Transverse colon (tissue), 4 donors: ENCODE measurements at regions not wholly inside any gene's neighbourhood (a gene's known extent, or its start where the extent isn't known, plus 50 kb on each side); places are given as distances from the start of the nearest gene placed in this dataset.

Experiments used
- EP300 ChIP-seq: sonication (generic); formaldehyde crosslinking; IDR thresholded peaks from one replicate; pipeline ENCODE4 v1.6.1; 2017; ENCODE audit warnings: antibody characterized with exemption, low read depth
- POLR2A ChIP-seq: fragments of 450-650 bp; IDR thresholded peaks from one replicate; pipeline ENCODE4 v1.6.1; 2016; ENCODE audit warnings: antibody characterized with exemption, mild to moderate bottlenecking, moderate library complexity
- POLR2AphosphoS5 ChIP-seq, 3 donors: sonication (generic); formaldehyde crosslinking; IDR thresholded peaks; one replicate each; pipeline ENCODE4 v1.6.1; 2016; ENCODE audit warnings: antibody characterized with exemption in 3 of 3
- TF ChIP-seq, protein P1 (sequence below), 5 experiments: fragments of 200-600 bp in 3 of 5; fragments of 450-650 bp in 2 of 5; sonication (generic) in 3 of 5; IDR thresholded peaks; 1 replicate in 2 of 5; 2 replicates in 3 of 5; pipeline ENCODE4 v1.5.1; 2016 to 2017; ENCODE audit warnings: antibody characterized with exemption in 5 of 5, inconsistent platforms in 3 of 5, mild to moderate bottlenecking in 2 of 5, moderate library complexity in 1 of 5

DNA sequence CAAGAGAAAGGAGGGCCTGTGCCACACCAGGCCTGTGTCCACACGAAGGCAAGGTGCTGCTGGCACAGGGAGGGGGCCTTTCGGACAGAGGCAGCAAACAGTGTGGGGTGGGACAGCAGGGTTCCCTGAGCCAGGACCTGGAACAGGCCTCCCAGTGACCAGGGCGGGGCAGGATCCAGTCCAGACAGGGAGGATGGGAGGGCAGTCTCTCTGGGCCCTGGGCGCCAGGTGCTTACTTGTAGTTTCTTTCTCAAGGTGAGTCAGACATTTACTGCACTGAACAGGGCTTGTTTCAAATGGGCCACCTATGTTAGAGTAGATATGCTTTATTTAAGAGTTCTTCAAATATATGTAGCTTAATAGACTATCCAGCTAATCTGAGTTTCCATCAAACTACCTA, 52.8 kb upstream of the STUM start:
- TF ChIP-seq POLR2AphosphoS5 (IDR thresholded peaks at IDR 0.05), result no peak
- TF ChIP-seq, protein P1, sequence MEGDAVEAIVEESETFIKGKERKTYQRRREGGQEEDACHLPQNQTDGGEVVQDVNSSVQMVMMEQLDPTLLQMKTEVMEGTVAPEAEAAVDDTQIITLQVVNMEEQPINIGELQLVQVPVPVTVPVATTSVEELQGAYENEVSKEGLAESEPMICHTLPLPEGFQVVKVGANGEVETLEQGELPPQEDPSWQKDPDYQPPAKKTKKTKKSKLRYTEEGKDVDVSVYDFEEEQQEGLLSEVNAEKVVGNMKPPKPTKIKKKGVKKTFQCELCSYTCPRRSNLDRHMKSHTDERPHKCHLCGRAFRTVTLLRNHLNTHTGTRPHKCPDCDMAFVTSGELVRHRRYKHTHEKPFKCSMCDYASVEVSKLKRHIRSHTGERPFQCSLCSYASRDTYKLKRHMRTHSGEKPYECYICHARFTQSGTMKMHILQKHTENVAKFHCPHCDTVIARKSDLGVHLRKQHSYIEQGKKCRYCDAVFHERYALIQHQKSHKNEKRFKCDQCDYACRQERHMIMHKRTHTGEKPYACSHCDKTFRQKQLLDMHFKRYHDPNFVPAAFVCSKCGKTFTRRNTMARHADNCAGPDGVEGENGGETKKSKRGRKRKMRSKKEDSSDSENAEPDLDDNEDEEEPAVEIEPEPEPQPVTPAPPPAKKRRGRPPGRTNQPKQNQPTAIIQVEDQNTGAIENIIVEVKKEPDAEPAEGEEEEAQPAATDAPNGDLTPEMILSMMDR (IDR thresholded peaks at IDR 0.05), result no peak
- no peak for TF ChIP-seq POLR2A
- no peak for TF ChIP-seq EP300
